Tibial artery (tissue), 4 donors: ENCODE measurements at regions not wholly inside any gene's neighbourhood (a gene's known extent, or its start where the extent isn't known, plus 50 kb on each side); places are given as distances from the start of the nearest gene placed in this dataset.

Source experiments
- DNase-seq, 2 donors: peaks; one replicate each; pipeline ENCODE4 v3.0.0-alpha.2; 2019
- H3K27ac ChIP-seq, 2 donors: fragments of 200-600 bp; sonication (generic) in 1 of 2; 1 replicate in 1 of 2; 2 replicates in 1 of 2; pipeline ENCODE4 v1.5.1; 2018 to 2019; ENCODE audit warnings: mild to moderate bottlenecking in 1 of 2
- H3K27me3 ChIP-seq, 2 donors: fragments of 200-600 bp; sonication (generic) in 1 of 2; one replicate each; pipeline versions ENCODE4 v1.5.1 to v1.6.0; 2016 to 2019
- H3K36me3 ChIP-seq, 3 donors: fragments of 200-600 bp; sonication (generic) in 2 of 3; one replicate each; pipeline ENCODE4 v1.5.1; 2016 to 2019; ENCODE audit warnings: mild to moderate bottlenecking in 2 of 3
- H3K4me1 ChIP-seq, 4 donors: fragments of 200-600 bp; sonication (generic) in 2 of 4; 1 replicate in 3 of 4; 2 replicates in 1 of 4; pipeline ENCODE4 v1.5.1; 2016 to 2019
- H3K4me3 ChIP-seq, 2 donors: fragments of 200-600 bp; sonication (generic) in 1 of 2; 1 replicate in 1 of 2; 2 replicates in 1 of 2; pipeline ENCODE4 v1.5.1; 2018 to 2019; ENCODE audit warnings: mild to moderate bottlenecking in 2 of 2
- H3K9me3 ChIP-seq, 3 donors: fragments of 200-600 bp; sonication (generic) in 1 of 3; one replicate each; pipeline ENCODE4 v1.5.1; 2016 to 2019
- intact Hi-C: fragments of 100-400 bp; cut with DNase I; formaldehyde crosslinking; loops from one replicate; pipeline ENCODE4 v1.15.0; 2023; ENCODE audit warnings: low total_unique reads
- TF ChIP-seq, protein P1 (sequence below), 2 experiments: fragments of 200-600 bp in 1 of 2; fragments of 450-650 bp in 1 of 2; IDR thresholded peaks; one replicate each; pipeline ENCODE4 v1.5.1; 2017 to 2019; ENCODE audit warnings: antibody characterized with exemption in 2 of 2, mild to moderate bottlenecking in 1 of 2, moderate library complexity in 1 of 2

DNA sequence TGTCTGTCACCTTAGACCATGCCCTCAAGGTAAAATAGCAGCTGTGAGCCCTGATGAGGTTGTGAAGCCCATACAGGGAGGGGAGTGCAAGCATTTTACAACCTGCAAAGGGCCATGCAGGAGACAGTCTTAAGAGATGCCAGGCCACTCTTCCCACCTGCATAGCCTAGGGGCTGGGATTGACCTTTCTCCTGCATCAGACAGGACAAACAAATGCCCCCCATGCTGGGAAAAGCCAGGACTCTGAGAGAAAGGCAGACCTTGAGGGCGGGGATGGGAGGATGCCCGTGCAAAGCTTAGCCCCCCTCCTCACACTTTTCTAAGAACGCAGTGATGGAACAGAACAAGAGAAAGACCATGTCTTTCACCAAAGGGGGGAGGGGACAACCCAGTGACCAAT, 137.9 kb upstream of the MAMLD1 start:
- TF ChIP-seq, protein P1, sequence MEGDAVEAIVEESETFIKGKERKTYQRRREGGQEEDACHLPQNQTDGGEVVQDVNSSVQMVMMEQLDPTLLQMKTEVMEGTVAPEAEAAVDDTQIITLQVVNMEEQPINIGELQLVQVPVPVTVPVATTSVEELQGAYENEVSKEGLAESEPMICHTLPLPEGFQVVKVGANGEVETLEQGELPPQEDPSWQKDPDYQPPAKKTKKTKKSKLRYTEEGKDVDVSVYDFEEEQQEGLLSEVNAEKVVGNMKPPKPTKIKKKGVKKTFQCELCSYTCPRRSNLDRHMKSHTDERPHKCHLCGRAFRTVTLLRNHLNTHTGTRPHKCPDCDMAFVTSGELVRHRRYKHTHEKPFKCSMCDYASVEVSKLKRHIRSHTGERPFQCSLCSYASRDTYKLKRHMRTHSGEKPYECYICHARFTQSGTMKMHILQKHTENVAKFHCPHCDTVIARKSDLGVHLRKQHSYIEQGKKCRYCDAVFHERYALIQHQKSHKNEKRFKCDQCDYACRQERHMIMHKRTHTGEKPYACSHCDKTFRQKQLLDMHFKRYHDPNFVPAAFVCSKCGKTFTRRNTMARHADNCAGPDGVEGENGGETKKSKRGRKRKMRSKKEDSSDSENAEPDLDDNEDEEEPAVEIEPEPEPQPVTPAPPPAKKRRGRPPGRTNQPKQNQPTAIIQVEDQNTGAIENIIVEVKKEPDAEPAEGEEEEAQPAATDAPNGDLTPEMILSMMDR (IDR thresholded peaks at IDR 0.05), result no peak
- intact Hi-C loops, result no loop called here

DNA sequence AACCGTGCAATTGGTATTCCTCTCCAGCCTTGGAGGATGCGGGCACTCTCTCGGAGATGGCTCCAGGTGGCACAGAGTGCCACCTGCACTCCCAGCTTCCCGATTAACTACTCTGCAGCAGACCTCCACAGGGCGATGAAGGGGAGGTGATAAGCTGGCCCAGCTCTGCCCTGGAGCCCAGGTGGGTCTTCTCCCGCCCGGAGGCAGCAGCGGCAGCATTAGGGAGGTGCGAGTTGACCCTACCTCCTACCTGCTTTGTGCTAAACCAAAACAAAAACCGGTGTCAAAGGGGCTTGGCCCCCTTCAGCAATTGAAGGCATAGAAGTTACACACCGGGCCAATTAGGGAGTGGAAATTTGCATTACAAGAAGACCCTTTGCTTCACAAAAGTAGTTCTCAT, 137.4 kb upstream of the MAMLD1 start:
- H3K27ac ChIP-seq, result no peak overlapping the region
- intact Hi-C loops, result no loop called here

More for the DNA sequence above, 137.9 kb upstream of the MAMLD1 start:
- Histone ChIP-seq H3K27ac (no peak overlapping the region), H3K27me3 (no peaks in the 10 kb centered on the region), H3K4me3 (no peak overlapping the region), H3K36me3 (no peaks in the 10 kb centered on the region), H3K9me3 (no peaks in the 10 kb centered on the region), H3K4me1 (no peaks in the 10 kb centered on the region)
- no peak for DNase-seq

DNA sequence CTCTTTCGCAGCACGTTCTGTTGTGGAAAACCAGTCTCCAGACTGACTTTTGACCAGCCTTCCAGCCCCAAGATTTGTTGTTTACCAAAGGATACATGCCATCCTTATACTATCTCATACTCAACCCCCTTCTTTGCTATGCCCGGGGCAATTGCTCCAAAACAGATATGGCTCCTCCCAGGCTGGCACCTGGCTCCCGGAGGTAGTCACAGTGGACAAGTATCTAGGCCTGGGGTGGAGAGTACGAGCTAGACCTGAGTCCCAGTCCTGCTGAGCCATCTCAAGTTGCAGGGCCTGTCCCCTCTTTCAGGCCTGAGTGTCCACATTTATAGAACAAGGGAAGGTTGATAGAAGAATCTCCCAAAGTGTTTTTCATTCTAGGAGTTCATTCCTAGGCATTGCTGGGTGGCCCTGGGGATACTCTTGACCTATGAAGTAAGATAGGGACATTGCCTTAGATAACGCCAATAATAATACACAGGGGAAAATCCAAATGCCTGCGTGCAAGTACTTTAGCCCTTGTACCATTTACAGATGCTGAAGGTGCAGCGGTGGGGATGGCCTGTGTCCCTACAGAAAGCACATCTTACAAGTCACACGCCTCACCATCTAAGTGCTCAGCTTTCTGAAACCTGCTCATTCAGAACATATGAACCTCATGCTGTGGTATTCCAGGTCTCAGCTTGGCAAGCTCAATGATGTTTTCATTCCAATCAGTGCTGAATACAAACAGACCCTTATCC, 136.7 kb upstream of the MAMLD1 start:
- H3K27ac ChIP-seq, result no peak overlapping the region
- no peaks in the 10 kb centered on the region for H3K27me3 ChIP-seq
- no peak for DNase-seq
- no peaks in the 10 kb centered on the region for H3K9me3 ChIP-seq
- no peaks in the 10 kb centered on the region for H3K4me1 ChIP-seq
- TF ChIP-seq, protein P1 (IDR thresholded peaks at IDR 0.05), result no peak
- intact Hi-C loops, result no loop called here
- H3K36me3 ChIP-seq, result no peaks in the 10 kb centered on the region
- H3K4me3 ChIP-seq, result no peak overlapping the region

More for the DNA sequence above, 137.4 kb upstream of the MAMLD1 start:
- H3K27me3 ChIP-seq, result no peaks in the 10 kb centered on the region
- H3K4me3 ChIP-seq, result no peak overlapping the region
- H3K36me3 ChIP-seq, result no peaks in the 10 kb centered on the region
- DNase-seq, result no peak
- TF ChIP-seq, protein P1 (IDR thresholded peaks at IDR 0.05), result no peak
- H3K4me1 ChIP-seq, result no peaks in the 10 kb centered on the region
- no peaks in the 10 kb centered on the region for H3K9me3 ChIP-seq

DNA sequence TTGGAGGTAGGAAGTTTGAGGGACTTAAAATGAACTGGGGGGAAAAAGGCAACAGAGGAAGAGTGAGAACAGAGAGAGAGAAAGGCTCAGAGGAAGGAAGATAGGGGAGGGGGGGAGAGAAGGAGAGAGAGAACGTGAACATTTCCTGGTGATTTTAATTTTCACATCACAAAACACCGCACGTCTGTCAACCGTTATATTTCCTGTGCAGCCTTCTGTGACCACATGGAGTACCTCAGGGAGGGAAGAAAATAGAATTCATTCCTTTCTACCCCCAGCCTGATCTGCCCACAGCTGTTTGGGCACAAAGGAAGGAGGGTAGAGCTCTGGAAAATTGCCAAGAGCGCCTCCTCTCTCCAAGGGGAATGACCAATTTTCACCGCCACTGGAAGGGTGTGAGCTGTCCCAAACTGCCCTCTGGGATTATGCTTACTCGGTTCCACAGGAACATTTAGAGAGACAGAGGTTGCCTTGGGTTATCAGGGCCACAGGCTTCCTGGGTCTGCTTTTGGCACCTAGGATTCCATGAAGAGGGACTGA, 135.7 kb upstream of the MAMLD1 start:
- TF ChIP-seq, protein P1 (IDR thresholded peaks at IDR 0.05), result no peak

DNA sequence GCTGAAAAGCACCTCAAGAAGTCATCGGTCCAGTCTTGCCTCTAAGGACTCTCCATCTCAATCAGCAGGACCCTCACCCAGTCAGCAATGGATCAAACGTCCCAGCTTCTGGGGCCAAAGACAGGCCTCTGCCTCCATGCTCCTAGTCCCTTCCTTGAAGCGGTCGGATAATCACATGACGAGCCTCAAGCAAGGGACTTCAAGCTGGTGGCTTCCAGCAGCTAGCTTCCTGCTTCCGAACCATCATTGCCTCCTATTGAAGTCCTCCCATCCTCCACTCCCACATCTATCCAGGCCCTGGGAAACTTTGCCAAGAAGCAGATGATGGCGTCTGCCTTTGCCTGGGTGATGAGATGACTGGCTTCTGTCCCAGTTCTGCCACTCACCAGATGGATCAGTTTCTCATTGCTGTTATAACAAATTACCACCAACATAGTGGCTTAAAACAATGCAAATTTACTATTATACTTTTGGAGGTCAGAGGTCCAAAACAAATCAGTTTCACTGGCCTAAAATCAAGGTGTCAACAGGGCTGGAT, 135.2 kb upstream of the MAMLD1 start:
- TF ChIP-seq, protein P1 (IDR thresholded peaks at IDR 0.05), result no peak

More for the DNA sequence above, 135.7 kb upstream of the MAMLD1 start:
- Histone ChIP-seq H3K4me1 (no peaks in the 10 kb centered on the region), H3K36me3 (no peaks in the 10 kb centered on the region), H3K27ac (no peak overlapping the region), H3K9me3 (no peaks in the 10 kb centered on the region), H3K4me3 (no peak overlapping the region), H3K27me3 (no peaks in the 10 kb centered on the region)
- no peak for DNase-seq
- intact Hi-C loops, result no loop called here

More for the DNA sequence above, 135.2 kb upstream of the MAMLD1 start:
- H3K27ac ChIP-seq, result no peak overlapping the region
- intact Hi-C loops, result no loop called here
- H3K36me3 ChIP-seq, result no peaks in the 10 kb centered on the region
- no peaks in the 10 kb centered on the region for H3K27me3 ChIP-seq
- H3K4me3 ChIP-seq, result no peak overlapping the region
- DNase-seq, result no peak
- H3K9me3 ChIP-seq, result no peaks in the 10 kb centered on the region
- H3K4me1 ChIP-seq, result no peaks in the 10 kb centered on the region
